IPS-11a (cell line): ENCODE measurements at regions not wholly inside any gene's neighbourhood (a gene's known extent, or its start where the extent isn't known, plus 50 kb on each side); places are given as distances from the start of the nearest gene placed in this dataset.
"Not testable (repeated sequence)": the region's sequence is repeated elsewhere in the genome, so short reads cannot be mapped to it uniquely, and the experiment has no call there.

ENCODE experiments used
- H3K4me3 ChIP-seq: one replicate; pipeline ENCODE4 v1.5.1; 2013; ENCODE audit warnings: low read depth, low read length, control low read depth

GRCh38 chr2:35199298-35199697 is 1156.3 kb upstream of the CRIM1 start:
- H3K4me3 ChIP-seq, result no peak overlapping the region

- H3K4me3 ChIP-seq, result no peak overlapping the region
Observed at GRCh38 chr2:35185861-35186412, 1169.6 kb upstream of the CRIM1 start.

- H3K4me3 ChIP-seq, result no peak overlapping the region
Observed at GRCh38 chr2:35184471-35184870, 1171.1 kb upstream of the CRIM1 start.

DNA sequence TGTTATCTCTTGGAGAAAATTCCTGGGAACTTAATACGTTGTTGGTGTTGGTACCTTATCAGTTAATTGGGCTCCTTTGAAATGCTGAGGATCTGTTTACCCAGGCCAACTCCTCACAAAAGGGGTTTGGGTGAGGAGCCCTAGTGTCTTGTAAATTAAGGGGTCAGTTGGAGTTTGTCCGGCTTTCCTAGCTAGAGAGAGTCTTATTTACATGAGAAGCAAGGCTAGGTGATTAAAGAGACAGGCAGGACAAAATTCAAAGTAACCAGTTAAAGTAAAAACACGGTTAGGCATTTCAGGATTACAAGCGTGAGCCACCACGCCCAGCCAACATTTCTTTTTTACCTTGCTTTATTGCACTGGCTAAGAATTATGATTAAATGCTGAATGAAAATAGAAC is 1178.9 kb upstream of the CRIM1 start:
- not testable (repeated sequence) for H3K4me3 ChIP-seq

DNA sequence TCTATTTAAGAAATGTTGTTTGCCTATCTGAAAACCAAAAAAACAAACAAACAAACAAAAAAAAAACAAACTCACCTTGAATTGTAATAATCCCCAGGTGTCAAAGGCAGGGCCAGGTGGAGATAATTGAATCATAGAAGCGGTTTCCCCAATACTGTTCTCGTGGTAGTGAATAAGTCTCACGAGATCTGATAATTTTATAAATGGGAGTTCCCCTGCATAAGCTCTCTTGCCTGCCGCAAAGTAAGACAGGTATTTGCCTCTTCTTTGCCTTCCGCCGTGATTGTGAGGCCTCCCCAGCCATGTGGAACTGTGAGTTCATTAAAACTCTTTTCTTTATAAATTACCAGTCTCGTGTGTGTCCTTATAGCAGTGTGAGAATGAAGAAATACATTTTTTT is 1180.7 kb upstream of the CRIM1 start:
- H3K4me3 ChIP-seq, result no peak overlapping the region

GRCh38 chr2:35172687-35173086 is 1182.9 kb upstream of the CRIM1 start:
- H3K4me3 ChIP-seq, result no peak overlapping the region

GRCh38 chr2:35168351-35168750 is 1187.2 kb upstream of the CRIM1 start:
- no peak overlapping the region for H3K4me3 ChIP-seq

DNA sequence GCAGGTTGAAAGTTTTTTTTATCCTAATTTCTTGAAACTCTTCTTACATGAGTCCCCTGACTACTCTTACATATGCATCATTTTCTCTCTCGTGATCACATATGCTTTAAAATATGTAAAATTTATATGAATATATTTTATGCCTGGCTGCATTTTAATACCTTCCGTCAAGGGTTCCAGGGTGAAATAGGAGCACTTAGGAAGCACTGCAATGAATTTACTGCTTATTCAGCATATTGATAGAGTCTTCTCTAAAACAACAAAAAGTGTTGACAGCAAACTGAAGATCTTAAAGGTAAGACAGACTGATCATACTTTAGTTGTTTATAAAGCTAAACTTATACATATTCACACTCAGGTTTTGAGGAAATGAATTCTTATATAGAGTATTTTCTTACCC is 1191.6 kb upstream of the CRIM1 start:
- H3K4me3 ChIP-seq, result no peak overlapping the region

DNA sequence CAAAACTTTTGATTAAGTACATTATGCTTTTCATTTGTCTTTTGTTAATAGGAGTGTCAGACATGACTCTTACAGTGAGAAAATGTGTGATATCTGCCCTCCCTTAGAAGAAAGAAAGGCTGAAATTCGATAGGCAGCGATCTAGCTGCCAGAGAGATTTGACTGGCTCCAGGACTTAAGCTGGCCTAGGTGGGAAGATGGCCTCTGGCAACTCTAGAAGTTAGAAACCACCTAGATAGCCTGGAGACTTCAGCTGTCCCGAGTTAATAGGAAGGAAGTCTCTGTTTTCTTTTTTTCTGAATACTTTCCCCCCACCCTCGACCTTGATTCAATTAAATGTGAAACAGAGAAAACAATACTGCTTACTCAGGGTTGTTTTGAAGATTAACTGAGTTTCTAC is 1194.7 kb upstream of the CRIM1 start:
- H3K4me3 ChIP-seq, result no peak overlapping the region

GRCh38 chr2:35125871-35126270 is 1229.7 kb upstream of the CRIM1 start:
- H3K4me3 ChIP-seq, result no peak overlapping the region

- no peak overlapping the region for H3K4me3 ChIP-seq
Observed at GRCh38 chr2:35125278-35125677, 1230.3 kb upstream of the CRIM1 start.

GRCh38 chr2:35116151-35116550 is 1239.4 kb upstream of the CRIM1 start:
- H3K4me3 ChIP-seq, result no peak overlapping the region

DNA sequence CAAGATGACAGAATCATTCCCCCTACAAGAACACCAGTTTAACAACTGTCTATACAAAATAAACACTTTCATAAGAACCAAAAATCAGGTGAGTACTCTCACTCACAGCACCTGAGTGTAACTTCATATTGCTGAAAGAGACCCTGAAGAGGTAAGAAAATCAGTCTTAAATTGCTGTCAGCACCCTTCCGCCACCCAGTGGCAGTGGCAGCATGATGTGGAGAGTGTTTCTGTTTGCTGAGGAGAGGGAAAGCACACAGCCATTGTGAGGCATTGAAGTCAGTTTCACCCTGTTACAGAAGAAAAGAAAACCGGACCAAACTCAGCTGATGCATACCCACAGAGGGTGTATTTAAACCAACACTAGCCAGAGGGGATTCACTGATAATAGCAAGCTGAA is 1240.8 kb upstream of the CRIM1 start:
- H3K4me3 ChIP-seq, result no peak overlapping the region

- not testable (repeated sequence) for H3K4me3 ChIP-seq
Observed at GRCh38 chr2:35112367-35112766, 1243.2 kb upstream of the CRIM1 start.

GRCh38 chr2:35104309-35104708 is 1251.3 kb upstream of the CRIM1 start:
- H3K4me3 ChIP-seq, result no peak overlapping the region

GRCh38 chr2:35099342-35099741 is 1256.2 kb upstream of the CRIM1 start:
- no peak overlapping the region for H3K4me3 ChIP-seq

- H3K4me3 ChIP-seq, result no peak overlapping the region
Observed at GRCh38 chr2:35082072-35082471, 1273.5 kb upstream of the CRIM1 start.

- H3K4me3 ChIP-seq, result no peak overlapping the region
Observed at GRCh38 chr2:35081622-35082015, 1274.0 kb upstream of the CRIM1 start.

DNA sequence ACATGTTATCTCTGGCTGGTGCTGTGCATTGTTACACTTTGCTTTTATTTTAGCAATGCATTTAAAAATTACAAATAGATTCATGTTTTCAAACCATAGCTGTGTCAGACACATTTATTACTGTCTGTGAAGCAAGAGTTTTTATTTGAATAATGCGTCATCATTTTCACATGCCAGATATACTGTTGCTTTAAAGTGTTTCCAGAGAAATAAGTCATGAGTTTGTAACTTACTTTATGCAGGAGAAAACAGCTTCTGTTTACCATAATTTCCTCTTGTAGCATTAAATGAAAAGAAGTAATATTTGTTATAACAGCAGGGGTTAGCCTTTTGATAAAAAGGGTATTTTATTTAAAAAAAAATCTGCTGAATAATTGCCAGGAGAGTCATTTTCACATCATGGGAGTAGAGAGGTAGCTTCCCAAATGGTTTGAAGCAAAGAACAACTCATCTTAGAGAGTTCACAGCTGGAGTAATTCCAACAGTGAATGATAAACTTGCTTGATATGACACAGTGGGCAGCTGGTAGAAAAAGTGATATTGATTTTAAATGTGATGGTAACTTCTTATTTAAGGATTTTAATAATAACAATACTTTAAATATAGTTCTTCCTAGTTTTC is 1274.5 kb upstream of the CRIM1 start:
- no peak overlapping the region for H3K4me3 ChIP-seq

GRCh38 chr2:35080231-35080910 is 1275.2 kb upstream of the CRIM1 start:
- no peak overlapping the region for H3K4me3 ChIP-seq

DNA sequence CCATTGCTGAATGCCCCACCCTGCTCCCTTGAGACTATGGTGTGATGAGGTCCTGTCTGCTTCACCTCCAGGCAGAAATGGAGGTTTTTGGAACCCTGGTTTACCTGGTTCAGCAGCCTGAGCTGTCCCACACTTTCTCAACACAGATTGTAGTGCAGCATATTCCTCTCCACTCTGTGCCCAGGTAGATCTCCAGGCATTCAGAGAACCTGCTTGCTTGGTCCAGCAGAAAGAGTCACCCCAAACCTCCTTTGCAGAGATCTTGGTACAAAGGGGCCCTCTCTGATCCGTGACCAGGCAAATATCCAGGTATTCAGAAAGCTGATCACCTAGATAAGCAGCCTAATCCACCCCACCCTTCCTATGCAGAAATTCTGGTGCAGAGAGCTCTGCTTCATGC is 1288.2 kb upstream of the CRIM1 start:
- H3K4me3 ChIP-seq, result no peak overlapping the region

DNA sequence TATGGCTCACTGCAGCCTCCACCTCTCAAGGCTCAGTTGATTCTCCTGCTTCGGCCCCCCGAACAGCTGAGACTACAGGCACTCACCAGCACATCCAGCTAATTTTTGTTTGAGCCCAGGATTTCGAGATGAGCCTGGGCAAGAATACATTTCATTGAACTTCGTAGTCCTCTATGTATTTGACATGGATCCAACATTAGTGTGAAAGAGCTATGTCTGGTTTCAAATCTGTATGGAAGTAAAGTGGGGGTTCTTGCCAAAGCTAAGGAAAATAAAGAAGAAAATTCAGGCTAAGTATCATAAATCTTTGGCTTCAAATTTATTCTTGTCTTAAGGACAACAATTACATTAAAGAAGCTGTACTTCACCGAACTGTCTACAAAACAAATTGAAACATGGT is 1291.7 kb upstream of the CRIM1 start:
- H3K4me3 ChIP-seq, result no peak overlapping the region

DNA sequence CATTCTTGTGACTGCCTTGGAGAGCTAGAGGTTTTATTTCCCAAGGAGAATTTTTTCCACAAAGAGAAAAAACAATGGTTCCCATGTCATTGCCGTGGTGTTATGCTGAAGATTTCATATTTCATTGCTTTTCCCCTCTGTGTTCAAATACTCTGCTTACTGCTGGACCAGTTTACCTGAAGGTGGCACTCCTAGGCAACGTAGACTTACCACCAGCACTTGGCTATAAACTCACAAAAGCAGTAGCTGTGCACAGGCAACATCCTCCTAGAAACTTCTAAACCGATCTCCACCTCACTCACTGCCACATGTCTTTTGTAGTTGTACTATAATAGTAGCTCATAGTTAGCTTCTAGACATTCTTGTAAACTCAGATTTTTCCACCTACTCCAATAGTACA is 1319.7 kb upstream of the CRIM1 start:
- no peak overlapping the region for H3K4me3 ChIP-seq
